ENCODE measurements at regions not wholly inside any gene's neighbourhood (a gene's known extent, or its start where the extent isn't known, plus 50 kb on each side); places are given as distances from the start of the nearest gene placed in this dataset.

- Mint-ChIP-seq H3K27me3 (ENCODE audit: low read depth) (peaks cover 5% of the 10 kb centered on the region), H3K36me3 (ENCODE audit: low read depth) (no peaks in the 10 kb centered on the region), H3K9me3 (no peaks in the 10 kb centered on the region), H3K27ac (peak overlapping the region in 2 of 3 experiments; percentile 10 to 58), H3K4me1 (peaks cover 42% of the 10 kb centered on the region), H3K4me3 (no peak overlapping the region)
- no peak for TF ChIP-seq CTCF (IDR thresholded peaks at IDR 0.05; ENCODE audit: unreplicated experiment in 3 of 3)
Observed at GRCh38 chr15:39128746-39129145, 452.1 kb upstream of the THBS1 start.

GRCh38 chr15:39130556-39131379, 450.1 kb upstream of the THBS1 start:
- H3K9me3 Mint-ChIP-seq, result no peaks in the 10 kb centered on the region
- H3K27me3 Mint-ChIP-seq (ENCODE audit: low read depth), result peaks cover 5% of the 10 kb centered on the region
- H3K27ac Mint-ChIP-seq, result no peak overlapping the region
- no peak overlapping the region for H3K4me3 Mint-ChIP-seq
- TF ChIP-seq CTCF (IDR thresholded peaks at IDR 0.05; ENCODE audit: unreplicated experiment in 3 of 3), result no peak
- H3K4me1 Mint-ChIP-seq, result peaks cover 31% of the 10 kb centered on the region
- H3K36me3 Mint-ChIP-seq (ENCODE audit: low read depth), result no peaks in the 10 kb centered on the region

GRCh38 chr15:39131609-39132008, 449.3 kb upstream of the THBS1 start:
- no peak overlapping the region for H3K4me3 Mint-ChIP-seq
- peaks cover 31% of the 10 kb centered on the region for H3K4me1 Mint-ChIP-seq
- H3K27me3 Mint-ChIP-seq (ENCODE audit: low read depth), result peaks cover 5% of the 10 kb centered on the region
- H3K27ac Mint-ChIP-seq, result no peak overlapping the region
- TF ChIP-seq CTCF (IDR thresholded peaks at IDR 0.05; ENCODE audit: unreplicated experiment in 3 of 3), result no peak
- H3K36me3 Mint-ChIP-seq (ENCODE audit: low read depth), result no peaks in the 10 kb centered on the region
- H3K9me3 Mint-ChIP-seq, result no peaks in the 10 kb centered on the region

- Mint-ChIP-seq H3K4me3 (no peak overlapping the region), H3K27me3 (ENCODE audit: low read depth) (peaks cover 5% of the 10 kb centered on the region), H3K36me3 (ENCODE audit: low read depth) (no peaks in the 10 kb centered on the region), H3K9me3 (no peaks in the 10 kb centered on the region), H3K4me1 (peaks cover 31% of the 10 kb centered on the region), H3K27ac (no peak overlapping the region)
- TF ChIP-seq CTCF (IDR thresholded peaks at IDR 0.05; ENCODE audit: unreplicated experiment in 3 of 3), result no peak
Observed at GRCh38 chr15:39132070-39132469, 448.8 kb upstream of the THBS1 start.

GRCh38 chr15:39132954-39133600, 447.8 kb upstream of the THBS1 start:
- no peaks in the 10 kb centered on the region for H3K36me3 Mint-ChIP-seq (ENCODE audit: low read depth)
- H3K27me3 Mint-ChIP-seq (ENCODE audit: low read depth), result peaks cover 5% of the 10 kb centered on the region
- H3K4me1 Mint-ChIP-seq, result peaks cover 21% of the 10 kb centered on the region
- no peak overlapping the region for H3K4me3 Mint-ChIP-seq
- TF ChIP-seq CTCF (IDR thresholded peaks at IDR 0.05; ENCODE audit: unreplicated experiment in 3 of 3), result no peak
- no peaks in the 10 kb centered on the region for H3K9me3 Mint-ChIP-seq
- peak overlapping the region in 1 of 3 experiments; percentile 5 for H3K27ac Mint-ChIP-seq
